Activated gamma-delta T cell treated with Interleukin-2 at 50 U/mL for 16 hours (primary cell): ENCODE measurements at regions not wholly inside any gene's neighbourhood (a gene's known extent, or its start where the extent isn't known, plus 50 kb on each side); places are given as distances from the start of the nearest gene placed in this dataset.

Experiments used
- DNase-seq: peaks from one replicate; pipeline ENCODE4 v3.0.0-alpha.2; 2020

DNA sequence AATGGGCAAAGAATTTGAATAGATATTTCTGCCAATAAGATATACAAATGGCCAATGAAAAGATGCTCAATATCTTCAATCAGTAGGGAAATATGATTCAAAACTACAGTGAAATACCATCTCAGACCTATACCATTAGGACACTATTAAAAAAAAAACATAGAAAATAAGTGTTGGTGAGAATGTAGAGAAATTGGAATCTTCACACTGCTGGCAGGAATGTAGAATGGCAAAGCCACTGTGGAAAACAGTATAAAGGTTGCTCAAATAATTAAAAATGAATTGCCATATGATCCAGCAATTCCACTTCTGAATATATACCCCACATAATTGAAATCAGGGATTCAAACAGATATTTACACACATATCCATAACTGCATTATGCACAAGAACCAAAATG is 88.1 kb upstream of the STARD13 start:
- DNase-seq = no peak

DNA sequence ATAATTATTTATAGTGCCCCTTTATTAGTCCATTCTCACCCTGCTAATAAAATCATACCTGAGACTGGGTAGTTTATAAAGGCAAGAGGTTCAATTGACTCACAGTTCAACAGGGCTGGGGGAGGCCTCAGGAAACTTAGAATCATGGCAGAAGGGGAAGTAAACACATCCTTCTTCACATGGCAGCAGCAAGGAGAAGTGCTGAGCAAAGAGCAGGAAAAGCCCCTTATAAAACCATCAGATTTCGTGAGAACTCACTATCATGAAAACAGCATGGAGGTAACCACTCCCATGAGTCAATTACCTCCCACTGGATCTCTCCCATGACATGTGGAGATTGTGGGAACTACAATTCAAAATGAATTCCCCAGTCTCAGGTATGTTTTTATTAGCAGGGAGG is 89.9 kb upstream of the STARD13 start:
- no peak for DNase-seq

DNA sequence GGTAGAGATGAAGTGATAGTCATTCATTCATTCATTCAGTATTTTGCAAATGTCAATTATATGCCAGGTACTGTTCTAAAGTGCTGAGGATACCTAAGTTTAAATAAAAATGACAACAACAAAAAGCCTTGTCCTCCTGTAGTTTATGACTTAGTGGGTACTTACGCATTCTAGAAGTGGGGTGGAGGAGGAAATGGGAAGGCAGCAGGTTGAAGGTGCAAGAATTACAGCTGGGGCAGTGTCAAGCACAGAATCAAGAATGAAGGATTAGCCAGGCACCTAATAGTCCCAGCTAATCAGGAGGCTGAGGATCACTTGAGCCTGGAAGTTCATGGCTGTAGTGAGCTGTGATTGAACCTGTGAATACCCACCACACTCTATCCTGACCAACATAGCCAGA is 90.7 kb upstream of the STARD13 start:
- no peak for DNase-seq

DNA sequence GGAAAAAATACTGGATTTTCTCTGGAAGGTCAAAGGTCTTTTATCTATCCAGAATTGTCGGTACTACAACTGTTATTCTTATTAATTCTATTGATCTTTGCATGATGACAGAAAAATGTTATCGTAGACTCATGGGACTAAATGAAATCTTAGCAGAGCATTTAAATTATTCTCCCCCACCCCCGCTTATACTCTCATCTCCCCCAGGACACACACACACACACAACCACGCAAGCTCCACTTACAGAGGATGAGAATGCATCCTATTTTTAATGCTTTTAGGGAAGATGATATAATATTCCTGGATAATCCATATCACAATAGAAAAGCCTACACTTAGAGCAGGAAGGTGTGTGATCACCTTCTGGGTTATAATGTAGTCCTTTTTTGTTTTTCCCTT is 91.9 kb upstream of the STARD13 start:
- no peak for DNase-seq

DNA sequence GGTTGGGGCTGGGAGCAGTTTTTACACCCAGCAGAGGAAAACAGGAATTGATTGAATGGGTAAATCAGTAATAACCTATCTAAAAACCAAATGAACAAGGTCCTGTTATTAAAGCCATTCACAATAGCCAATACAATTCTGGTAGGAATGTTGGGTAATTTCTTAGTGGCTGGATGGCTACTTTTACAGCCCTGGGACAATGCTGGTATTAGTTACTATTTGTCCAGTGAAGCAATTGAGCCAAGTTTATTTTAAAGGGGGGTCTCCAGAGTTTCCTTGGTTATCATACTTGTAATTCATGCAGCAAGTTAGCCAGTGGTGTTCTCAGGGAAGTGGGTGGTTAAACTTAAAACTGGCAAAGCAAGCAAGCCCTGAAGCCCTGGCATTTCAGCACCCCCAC is 92.3 kb upstream of the STARD13 start:
- DNase-seq = no peak

DNA sequence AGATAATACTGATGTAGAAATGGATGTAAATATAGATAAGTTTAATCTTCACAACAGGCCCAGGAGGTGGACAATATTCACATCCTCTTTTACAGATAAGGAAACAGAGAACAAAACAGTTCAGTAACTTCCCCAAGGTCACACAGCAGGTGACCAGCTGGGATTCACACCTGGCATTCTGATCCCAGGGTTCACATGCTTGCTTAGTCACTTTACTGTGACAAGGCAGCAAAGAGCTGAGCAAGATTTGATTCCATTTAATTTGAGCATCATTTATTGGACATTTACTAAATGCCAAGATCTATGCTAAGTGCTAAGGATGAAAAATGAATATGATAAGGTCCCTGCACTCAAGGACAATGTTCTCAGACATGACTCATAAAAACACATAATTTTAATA is 94.1 kb upstream of the STARD13 start:
- DNase-seq = no peak

DNA sequence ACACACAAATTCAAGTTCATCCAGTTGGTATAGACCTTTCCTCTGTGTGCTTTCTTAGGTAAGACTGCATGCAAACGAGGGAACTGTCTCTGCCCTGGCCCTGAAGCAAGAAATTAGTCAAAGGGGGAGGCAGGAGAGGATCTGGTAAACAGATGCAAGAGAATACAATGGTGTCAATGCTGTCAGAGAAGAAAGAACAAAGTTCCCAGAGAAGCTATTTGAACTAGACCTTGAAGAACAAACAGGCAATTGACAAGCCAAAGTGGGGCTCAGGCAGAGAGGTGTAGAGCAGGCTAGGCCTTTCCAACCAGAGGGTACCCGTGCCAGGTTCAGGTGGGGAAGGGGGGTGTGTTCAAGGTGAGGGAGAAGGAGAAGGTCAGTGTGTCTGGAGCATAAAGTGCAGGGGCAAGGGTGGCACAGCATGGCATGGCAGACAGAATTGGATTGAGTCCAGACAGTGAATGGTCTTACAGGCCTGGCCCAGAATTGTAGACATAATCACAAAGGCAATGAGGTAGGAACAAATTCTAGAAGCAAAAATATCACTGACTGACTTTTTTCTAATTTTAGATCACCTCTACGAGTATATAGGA is 95.0 kb upstream of the STARD13 start:
- DNase-seq = no peak

DNA sequence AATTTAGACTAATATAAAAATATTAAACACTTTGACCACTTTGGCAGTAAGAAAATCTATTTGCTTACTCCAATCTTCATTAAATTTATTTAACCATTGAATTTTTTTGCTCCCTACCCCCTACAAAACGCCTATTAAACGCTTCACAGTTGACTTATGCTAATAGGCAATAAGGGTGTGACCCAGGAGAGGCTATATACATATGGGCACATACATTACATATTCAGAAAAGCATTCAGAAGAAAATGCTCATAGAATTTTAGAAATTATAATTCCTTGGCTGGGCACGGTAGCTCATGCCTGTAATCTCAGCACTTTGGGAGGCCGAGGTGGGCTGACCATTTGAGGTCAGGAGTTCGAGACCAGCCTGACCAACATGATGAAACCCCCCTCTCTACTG is 95.6 kb upstream of the STARD13 start:
- DNase-seq = no peak

DNA sequence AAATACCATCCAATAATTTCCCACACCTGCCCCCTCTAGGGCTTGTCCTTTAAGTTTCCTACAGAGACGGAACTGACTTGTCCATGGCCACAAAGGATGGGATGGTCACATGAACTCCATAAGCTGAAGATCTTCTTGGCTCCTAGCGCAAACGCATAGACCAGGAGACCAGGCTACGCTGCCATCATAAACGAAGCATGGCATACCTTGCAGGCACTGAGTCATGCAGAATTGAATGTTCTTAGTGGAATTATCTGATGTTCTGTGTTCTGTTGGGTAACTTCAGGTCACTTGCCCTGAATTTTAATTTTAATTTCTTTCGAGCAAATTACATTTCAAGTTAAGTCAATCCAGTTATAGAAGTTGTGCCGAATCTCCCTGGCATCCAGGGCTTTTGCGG is 96.4 kb upstream of the STARD13 start:
- no peak for DNase-seq

DNA sequence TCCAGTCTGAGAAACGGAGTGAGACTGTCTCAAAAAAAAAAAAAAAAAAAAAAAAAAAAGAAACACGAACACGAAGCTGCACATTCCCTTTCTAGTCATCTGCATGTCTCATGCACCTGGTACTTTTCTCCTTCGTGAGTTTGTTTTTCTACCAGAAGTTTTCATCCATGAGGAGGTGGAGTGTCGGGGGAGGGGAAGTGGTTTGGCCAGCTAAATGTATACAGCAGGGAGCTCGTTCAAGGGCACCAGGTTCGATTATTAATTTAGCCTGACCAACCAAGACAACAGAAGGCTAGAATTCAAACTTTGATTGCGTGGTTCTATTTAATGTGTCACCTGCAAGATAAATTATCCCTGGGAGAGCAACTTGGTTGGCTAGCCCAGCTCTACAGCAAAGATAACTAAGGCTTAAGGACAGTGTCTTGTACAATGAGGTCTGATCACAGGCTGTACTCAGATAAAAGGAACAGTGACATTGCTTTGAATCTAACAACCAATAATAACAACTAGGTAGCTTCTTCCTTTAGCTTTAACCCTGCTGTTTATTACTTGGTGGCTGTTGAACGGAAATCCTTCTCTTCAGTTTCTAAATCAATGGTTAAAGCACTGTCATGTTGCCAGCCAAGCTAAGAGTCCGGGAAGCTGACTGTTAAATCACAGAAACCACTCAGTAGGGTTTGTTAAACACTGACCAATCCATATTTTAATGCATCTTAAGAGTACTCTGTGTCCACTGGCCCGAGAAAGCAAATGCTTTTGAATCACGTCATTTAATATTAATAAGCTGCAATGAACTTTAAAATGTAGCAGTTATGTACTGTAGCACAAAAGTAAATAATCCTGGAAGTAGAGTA is 98.4 kb upstream of the STARD13 start:
- DNase-seq = no peak

DNA sequence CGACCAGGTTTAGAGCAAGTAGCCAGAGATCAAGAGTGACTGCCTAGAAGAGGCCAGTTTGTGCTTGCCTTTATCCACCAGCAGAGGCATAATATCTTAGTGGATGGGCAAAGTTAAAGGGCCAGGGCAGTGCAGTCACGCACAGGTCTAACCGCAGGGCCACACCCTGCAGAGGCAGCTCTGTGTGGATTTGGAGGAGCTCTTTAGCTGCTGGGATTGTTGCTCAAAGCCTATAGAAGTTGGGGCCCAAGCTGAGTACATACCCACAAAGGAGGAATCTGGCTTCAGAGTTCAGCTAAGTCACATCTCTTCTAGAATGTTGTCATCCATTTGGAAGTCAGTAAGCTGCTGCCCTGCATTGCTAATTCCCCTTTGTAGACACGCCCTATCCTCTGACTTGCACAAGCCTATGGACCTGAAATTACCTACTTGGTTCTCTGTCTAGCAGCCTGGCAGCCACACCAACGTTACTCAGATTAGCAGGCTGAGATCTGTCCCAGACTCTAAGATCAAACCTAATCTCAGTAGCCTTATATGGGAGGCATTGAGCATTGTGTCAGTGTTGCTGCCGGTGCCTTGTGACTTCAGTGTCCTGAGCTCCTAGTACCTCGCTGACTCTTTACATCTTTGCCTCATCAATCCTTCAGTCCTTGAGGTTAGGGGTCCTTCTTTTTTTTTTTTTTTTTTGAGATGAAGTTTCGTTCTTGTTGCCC is 102.9 kb upstream of the STARD13 start:
- DNase-seq = no peak

DNA sequence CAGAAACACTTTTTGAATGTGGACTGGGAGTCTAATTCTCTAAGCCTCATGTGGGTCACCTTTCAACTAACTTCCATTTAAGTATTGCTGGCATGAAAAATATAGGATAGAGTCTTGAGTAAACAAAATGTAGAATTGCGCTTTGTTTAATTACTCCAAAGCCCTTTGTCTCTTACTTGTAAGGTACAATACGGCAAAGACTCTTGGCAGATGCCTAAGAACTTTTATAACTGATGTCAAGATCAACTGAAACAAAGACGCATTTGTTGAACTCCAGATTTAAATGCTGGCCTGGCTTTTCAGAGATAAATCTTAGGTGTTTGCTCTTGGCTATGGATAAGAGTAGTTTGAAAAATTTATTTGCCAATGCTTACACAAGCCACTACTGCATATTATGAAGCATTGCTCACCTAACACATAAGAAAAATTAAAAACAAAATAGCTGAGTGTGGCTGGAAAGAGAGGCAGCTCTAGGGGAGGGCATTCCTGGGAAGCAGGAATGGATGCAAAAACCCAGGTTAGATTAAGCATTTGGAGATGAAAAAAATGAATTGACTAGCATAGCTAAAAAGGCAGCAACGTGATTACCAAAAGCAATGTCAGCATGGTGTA is 107.3 kb upstream of the STARD13 start:
- no peak for DNase-seq

DNA sequence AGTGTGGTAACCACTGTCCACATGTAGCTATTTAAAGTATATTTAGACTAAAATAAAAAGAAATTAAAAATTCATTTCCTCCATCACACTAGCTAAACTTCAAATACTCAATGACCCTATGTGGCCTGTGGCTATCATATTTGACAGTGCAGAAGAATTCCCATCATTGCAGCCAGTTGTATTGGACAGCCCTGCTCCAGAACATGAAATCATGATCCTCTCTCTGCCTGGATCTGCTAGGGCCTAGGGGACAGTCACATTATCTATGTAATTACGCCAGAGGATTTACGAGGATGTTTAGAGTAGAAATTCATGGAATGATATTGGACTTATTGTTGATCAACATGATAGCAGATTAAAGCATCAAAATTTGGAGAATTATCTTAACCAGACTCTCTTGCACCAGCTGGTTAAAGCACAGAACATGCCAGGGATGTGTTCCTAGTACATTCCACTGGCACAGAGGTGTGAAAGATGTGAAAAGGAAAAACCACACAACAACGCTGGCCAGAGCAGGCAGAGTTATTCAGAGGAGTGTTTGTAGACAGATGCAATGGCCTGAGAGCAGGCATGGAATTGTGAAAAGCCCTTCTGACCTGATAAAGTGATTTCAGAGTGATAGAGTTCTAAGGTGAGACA is 108.9 kb upstream of the STARD13 start:
- no peak for DNase-seq

DNA sequence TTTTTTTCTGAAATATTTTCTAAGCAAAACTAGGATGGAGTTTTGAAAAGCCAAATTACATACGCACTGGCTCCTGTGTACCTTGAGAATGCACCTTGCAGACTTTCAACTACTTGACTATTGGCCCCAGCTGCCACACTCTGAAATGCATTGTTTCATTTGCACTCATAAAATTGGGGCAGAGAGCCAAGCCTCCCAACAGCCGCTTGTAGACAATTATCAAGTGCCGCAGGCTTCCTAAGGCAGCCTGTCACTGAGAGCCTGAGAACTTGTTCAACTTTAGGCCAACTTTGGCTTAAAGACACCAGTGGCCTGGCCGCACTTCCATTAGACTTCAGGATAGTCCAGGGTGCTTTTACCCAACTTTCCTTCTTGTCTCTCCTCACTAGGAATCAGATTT is 115.7 kb upstream of the STARD13 start:
- DNase-seq = no peak

DNA sequence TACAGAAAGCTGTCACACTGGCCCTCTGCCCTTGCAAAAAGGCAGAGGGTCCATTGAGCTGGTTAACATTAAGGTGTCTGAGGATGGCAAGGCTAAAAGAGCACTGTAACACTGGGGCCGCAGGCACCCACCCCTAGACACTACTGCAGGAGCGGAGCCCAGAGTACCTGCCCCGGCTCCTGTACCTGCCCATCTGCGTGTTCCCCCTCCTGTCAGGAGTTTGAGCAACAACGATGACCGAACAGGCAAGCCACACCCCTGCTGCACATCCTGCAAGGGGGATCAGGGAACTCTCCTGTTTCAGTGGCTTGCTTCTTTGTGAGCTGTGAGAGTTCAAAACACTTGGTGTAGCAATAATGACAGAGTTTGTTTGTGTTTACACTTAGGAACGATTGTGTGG is 117.4 kb upstream of the STARD13 start:
- no peak for DNase-seq

DNA sequence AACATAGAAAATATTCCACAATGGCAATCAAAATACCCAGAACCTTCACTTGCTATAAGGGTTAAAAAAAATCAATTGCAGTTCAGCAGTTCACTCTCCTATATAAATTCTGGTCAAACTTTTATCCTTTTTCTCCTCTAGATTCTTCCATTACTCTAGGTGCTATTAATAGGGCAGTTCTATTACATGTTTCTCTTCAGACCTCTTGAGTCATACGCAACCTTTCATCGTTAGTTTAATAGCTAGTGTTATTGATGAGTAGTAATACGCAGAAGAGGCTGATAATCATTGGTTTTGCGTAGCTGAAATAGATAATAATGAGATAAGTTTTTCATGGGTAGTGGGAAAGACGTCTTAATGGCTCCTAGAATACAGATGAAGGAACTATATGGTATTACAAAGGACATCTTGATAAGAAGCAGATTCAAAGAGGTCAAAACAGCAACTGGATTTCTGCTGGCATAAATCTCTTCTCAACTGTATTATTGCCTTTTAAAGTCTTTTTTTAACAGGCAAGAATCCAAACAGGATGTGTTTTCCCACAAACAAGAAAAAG is 118.3 kb upstream of the STARD13 start:
- DNase-seq = no peak

DNA sequence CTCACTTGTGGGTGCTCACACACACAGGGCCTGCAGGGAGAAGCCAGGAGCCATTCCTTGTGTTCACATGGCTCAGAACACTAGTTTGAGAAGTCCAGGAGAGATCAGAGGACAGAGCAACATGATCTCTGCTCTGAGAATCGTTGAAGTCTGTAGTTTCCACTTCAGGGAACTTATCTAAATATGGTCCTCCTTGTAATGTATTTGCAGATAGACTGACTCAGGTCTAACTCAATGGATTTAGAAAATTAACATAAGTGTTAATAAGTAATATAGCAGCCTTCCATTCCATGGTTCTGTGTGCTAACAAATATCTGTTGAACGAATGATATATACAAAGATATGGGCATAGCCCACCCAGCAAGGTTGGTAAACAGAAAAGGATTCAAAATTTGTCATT is 119.8 kb upstream of the STARD13 start:
- DNase-seq = no peak

DNA sequence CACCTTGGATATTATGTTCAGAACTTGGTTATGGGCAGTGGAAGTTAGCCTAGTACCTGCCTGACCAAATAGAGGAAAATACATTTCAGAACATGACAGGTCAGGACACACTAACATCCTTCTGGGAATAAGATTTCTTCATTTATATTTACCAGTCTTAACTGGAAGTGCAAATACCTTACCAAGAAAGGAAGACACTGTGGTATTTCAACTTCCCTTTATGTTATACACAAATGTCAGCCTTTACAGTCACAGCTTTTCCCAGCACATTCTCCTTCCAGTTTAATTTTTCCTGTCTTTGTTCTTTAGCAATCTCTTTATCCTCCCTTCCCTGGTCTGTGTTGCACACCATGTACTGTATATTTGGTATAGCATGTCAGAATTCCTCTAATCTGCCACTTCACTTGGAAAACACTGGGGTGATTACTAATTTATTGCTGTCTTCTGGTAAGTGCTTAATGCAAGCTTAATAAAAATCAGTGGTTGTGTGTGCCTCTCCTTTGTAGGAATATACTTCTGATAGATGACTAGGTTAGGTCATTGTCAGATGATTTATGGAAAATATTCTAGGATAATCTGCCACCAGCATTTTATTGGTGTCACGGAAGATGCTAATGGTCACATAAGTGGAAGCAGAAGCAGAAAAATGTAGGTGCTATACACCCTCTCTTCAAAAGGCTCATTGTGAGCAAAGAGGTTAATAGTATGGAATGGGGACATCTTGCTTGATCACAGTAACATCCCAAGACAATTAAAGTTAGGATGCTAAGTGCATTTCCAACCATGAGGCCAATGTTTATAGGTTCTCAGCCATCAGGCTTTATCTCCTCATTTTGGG is 124.3 kb upstream of the STARD13 start:
- DNase-seq = no peak

DNA sequence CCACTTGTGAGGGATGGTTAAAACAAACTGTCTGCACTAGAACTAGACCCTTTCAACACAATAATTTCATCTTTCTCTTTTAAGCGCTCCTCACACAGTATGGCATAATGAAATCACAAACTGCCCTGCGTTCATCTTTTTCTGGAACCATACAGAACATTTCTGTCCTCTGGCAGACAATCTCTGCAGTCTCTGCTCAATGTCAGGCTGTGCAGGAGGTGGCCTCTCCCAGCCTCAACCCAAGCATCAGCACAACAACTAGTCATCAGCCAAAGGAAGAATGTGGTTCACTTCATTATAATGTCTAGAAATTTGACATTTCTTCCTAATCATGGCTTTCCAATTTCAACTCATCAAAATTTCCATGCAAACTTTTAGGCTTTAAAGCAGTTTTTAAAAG is 125.1 kb upstream of the STARD13 start:
- DNase-seq = no peak

DNA sequence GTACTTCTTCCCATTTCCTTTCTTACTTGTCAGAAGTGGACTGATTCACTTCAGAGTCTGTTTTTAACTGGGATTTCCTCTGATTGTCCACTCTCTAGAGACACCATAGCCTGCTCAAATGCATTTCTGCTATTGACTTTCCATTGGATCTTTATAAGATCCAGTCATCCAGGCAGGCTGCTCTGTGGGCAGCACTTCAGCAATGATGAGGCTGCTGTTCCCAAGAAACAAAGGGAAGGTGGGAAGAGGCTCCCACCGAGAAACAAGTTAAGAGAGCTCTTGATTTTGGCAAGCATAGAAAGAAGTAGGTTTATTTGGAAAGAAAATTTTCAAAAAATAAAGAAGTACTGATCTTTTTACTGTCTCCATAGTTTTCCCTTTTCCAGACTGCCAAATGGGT is 125.8 kb upstream of the STARD13 start:
- DNase-seq = no peak

DNA sequence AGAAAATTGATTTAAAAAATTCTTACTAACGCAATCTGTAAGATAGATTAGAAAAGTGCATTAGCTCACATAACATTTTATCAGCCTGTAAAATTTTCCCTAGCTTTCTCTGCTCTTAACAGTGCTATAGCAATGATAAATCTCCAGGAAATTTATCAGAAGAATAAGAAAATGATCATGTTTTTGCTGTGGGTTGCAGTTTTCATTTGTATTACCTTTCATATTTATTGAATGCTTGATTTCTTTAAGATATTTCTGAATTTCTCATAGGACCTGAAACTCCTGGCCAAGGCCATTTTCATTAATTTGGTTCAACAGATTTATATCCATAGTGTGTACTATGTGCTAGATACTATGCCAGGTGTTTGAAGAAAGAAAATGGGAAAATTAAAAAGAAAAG is 130.3 kb upstream of the STARD13 start:
- DNase-seq = no peak
